GM12878 (cell line): ENCODE measurements at regions not wholly inside any gene's neighbourhood (a gene's known extent, or its start where the extent isn't known, plus 50 kb on each side); places are given as distances from the start of the nearest gene placed in this dataset.

Experiments
- ATAC-seq: fragments of 200-7000 bp; cut with Tn5 transposase; 3 replicates; pipeline ENCODE4 v1.9.1; 2020; ENCODE audit warnings: mild to moderate bottlenecking, moderate library complexity
- BruUV-seq: library from RNA; stranded (reverse); fragments of 400-500 nt; replicated peaks from 2 replicates; lab custom pipeline; 2021; lab: Mats Ljungman, UMichigan
- CTCF ChIA-PET: fragments of 300-600 bp; sonication (Branson Sonifier 250); formaldehyde crosslinking; extraction: SDS; loops from one replicate; lab custom pipeline; 2021; ENCODE audit warnings: inconsistent platforms; lab: Yijun Ruan, JAX
- POLR2A ChIA-PET: fragments of 350-600 bp; formaldehyde crosslinking; extraction: SDS; loops from one replicate; lab custom pipeline; 2021; ENCODE audit warnings: inconsistent platforms; lab: Charles Lee
- RAD21 ChIA-PET: fragments of 300-600 bp; sonication (Branson Sonifier 250); formaldehyde crosslinking; loops from one replicate; lab custom pipeline; 2023; ENCODE audit warnings: antibody characterized with exemption; ENCODE audit not compliant: unreplicated experiment; lab: Charles Lee
- SMC1A ChIA-PET: fragments of 300-600 bp; sonication (Branson Sonifier 250); formaldehyde crosslinking; loops from one replicate; lab custom pipeline; 2023; ENCODE audit not compliant: unreplicated experiment, uncharacterized antibody; lab: Charles Lee
- DNase-seq: peaks from one replicate; pipeline ENCODE4 v3.0.0-alpha.2; 2011; ENCODE audit warnings: low read depth, low spot score
- FAIRE-seq: peaks from 3 replicates; lab custom pipeline; 2011; peaks lifted over from hg19 to GRCh38; lab: Jason Lieb, UNC
- H2AFZ ChIP-seq: 2 replicates; pipeline ENCODE4 v1.6.0; 2011; ENCODE audit warnings: low read depth, low read length, control low read depth; ENCODE audit not compliant: control insufficient read depth
- H3K27ac ChIP-seq: 2 replicates; pipeline ENCODE4 v1.5.1; 2011; ENCODE audit warnings: control low read depth; ENCODE audit not compliant: control insufficient read depth, insufficient read depth
- H3K27me3 ChIP-seq, 2 experiments: replicated peaks in 1 of 2; 2 replicates each; pipeline versions ENCODE4 v1.6.0 to v1.6.1; 2011; ENCODE audit warnings: low read length in 1 of 2; ENCODE audit not compliant: control insufficient read depth in 2 of 2, insufficient read depth in 2 of 2
- H3K36me3 ChIP-seq, 2 experiments: 2 replicates each; pipeline ENCODE4 v1.5.1; 2011; ENCODE audit warnings: low read length in 1 of 2; ENCODE audit not compliant: control insufficient read depth in 2 of 2, insufficient read depth in 2 of 2
- H3K4me1 ChIP-seq: 2 replicates; pipeline ENCODE4 v1.6.1; 2011; ENCODE audit warnings: mild to moderate bottlenecking, low read length, moderate library complexity, mixed read lengths; ENCODE audit not compliant: control insufficient read depth, insufficient read depth
- H3K4me2 ChIP-seq: 2 replicates; pipeline ENCODE4 v1.6.0; 2011; ENCODE audit warnings: control low read depth; ENCODE audit not compliant: control insufficient read depth, insufficient read depth
- H3K4me3 ChIP-seq: fragments of 200-600 bp; sonication (generic); 2 replicates; pipeline ENCODE4 v1.5.1; 2016
- H3K79me2 ChIP-seq: 2 replicates; pipeline ENCODE4 v1.6.0; 2011; ENCODE audit warnings: low read length; ENCODE audit not compliant: control insufficient read depth, insufficient read depth
- H3K9ac ChIP-seq: 2 replicates; pipeline ENCODE4 v1.8.0; 2011; ENCODE audit warnings: low read length, control low read depth, mixed read lengths; ENCODE audit not compliant: control insufficient read depth, insufficient read depth
- H3K9me3 ChIP-seq: replicated peaks from 3 replicates; pipeline ENCODE4 v1.5.1; 2011; ENCODE audit warnings: mild to moderate bottlenecking, low read length; ENCODE audit not compliant: control insufficient read depth, insufficient read depth
- H4K20me1 ChIP-seq: 2 replicates; pipeline ENCODE4 v1.6.0; 2011; ENCODE audit not compliant: control insufficient read depth, insufficient read depth
- ASH2L ChIP-seq: fragments of 300-600, 200-600 bp; sonication (generic); IDR thresholded peaks from 2 replicates; pipeline ENCODE4 v1.6.1; 2017; ENCODE audit warnings: low read depth, mild to moderate bottlenecking, borderline replicate concordance
- BCL11A ChIP-seq: IDR thresholded peaks from 2 replicates; pipeline ENCODE4 v1.6.1; 2011; ENCODE audit warnings: low read depth, low read length
- E4F1 ChIP-seq: fragments of 450-650 bp; IDR thresholded peaks from 2 replicates; pipeline ENCODE4 v1.6.1; 2018; ENCODE audit warnings: borderline replicate concordance, mild to moderate bottlenecking; ENCODE audit not compliant: partially characterized antibody
- EZH2 ChIP-seq: IDR thresholded peaks from 2 replicates; pipeline ENCODE4 v1.6.1; 2012; ENCODE audit warnings: low read depth, mild to moderate bottlenecking, control low read depth, inconsistent platforms, low read length, borderline replicate concordance; ENCODE audit not compliant: control insufficient read depth
- HDGF ChIP-seq: fragments of 450-650 bp; IDR thresholded peaks from 2 replicates; pipeline ENCODE4 v1.6.1; 2016; ENCODE audit warnings: antibody characterized with exemption
- IKZF1 ChIP-seq: fragments of 450-650 bp; conservative IDR thresholded peaks from 2 replicates; pipeline ENCODE4 v1.6.1; 2017; ENCODE audit warnings: antibody characterized with exemption, mild to moderate bottlenecking
- IKZF2 ChIP-seq, 2 experiments: fragments of 450-650 bp; IDR thresholded peaks; 2 replicates each; pipeline ENCODE4 v1.6.1; 2017; ENCODE audit warnings: mild to moderate bottlenecking in 2 of 2, moderate library complexity in 2 of 2
- JUNB ChIP-seq: IDR thresholded peaks from 2 replicates; pipeline ENCODE4 v1.6.1; 2016; ENCODE audit warnings: antibody characterized with exemption, mild to moderate bottlenecking
- JUND ChIP-seq: IDR thresholded peaks from 2 replicates; pipeline ENCODE4 v1.6.1; 2012; ENCODE audit warnings: low read depth, mild to moderate bottlenecking, low read length, improper control_type of control experiment, moderate library complexity
- LARP7 ChIP-seq: fragments of 450-650 bp; IDR thresholded peaks from 2 replicates; pipeline ENCODE4 v1.6.1; 2017; ENCODE audit warnings: mild to moderate bottlenecking
- MTA2 ChIP-seq: fragments of 450-650 bp; IDR thresholded peaks from 2 replicates; pipeline ENCODE4 v1.6.1; 2016; ENCODE audit warnings: low read depth, mild to moderate bottlenecking, moderate library complexity
- NRF1 ChIP-seq: conservative IDR thresholded peaks from 2 replicates; pipeline ENCODE4 v1.6.1; 2011; ENCODE audit warnings: mild to moderate bottlenecking, low read depth, low read length, improper control_type of control experiment
- RB1 ChIP-seq: fragments of 450-650 bp; formaldehyde crosslinking; IDR thresholded peaks from 2 replicates; pipeline ENCODE4 v1.6.1; 2017; ENCODE audit warnings: mild to moderate bottlenecking, borderline replicate concordance
- RBBP5 ChIP-seq: fragments of 200-600 bp; sonication (generic); conservative IDR thresholded peaks from 2 replicates; pipeline ENCODE4 v1.6.1; 2016
- SP1 ChIP-seq: IDR thresholded peaks from one replicate; pipeline ENCODE4 v1.6.1; 2011; ENCODE audit warnings: low read depth, low read length
- SRF ChIP-seq, 2 experiments: IDR thresholded peaks; 2 replicates each; pipeline ENCODE4 v1.6.1; 2011; ENCODE audit warnings: low read depth in 2 of 2, low read length in 2 of 2, mild to moderate bottlenecking in 1 of 2, moderate library complexity in 1 of 2
- WRNIP1 ChIP-seq: IDR thresholded peaks from 2 replicates; pipeline ENCODE4 v1.6.1; 2011; ENCODE audit warnings: low read depth, low read length, improper control_type of control experiment, borderline replicate concordance
- YBX1 ChIP-seq: fragments of 450-650 bp; IDR thresholded peaks from 2 replicates; pipeline ENCODE4 v1.6.1; 2016; ENCODE audit warnings: antibody characterized with exemption
- ZSCAN29 ChIP-seq: fragments of 450-650 bp; IDR thresholded peaks from 2 replicates; pipeline ENCODE4 v1.6.1; 2017; ENCODE audit warnings: mild to moderate bottlenecking, moderate library complexity
- WGBS: methylation state at CpG from one replicate; pipeline ENCODE4 v1.1.6; 2016; ENCODE audit warnings: low lambda C conversion rate; ENCODE audit not compliant: insufficient replicate concordance, insufficient coverage; ENCODE audit errors: missing lambda C conversion rate; 5-methylcytosine and 5-hydroxymethylcytosine counted together
- in situ Hi-C: fragments of 300-500 bp; cut with MboI; formaldehyde crosslinking; loops from 9 replicates; pipeline ENCODE4 v1.14.3; 2018; ENCODE audit warnings: mixed read lengths
- intact Hi-C: fragments of 100-400 bp; cut with micrococcal nuclease; formaldehyde crosslinking; loops from one replicate; pipeline ENCODE4 v1.14.2; 2022; ENCODE audit not compliant: unreplicated experiment
- TF ChIP-seq, protein P1 (sequence below): fragments of 450-650 bp; IDR thresholded peaks from 2 replicates; pipeline ENCODE4 v1.6.1; 2018; ENCODE audit warnings: mild to moderate bottlenecking, low read depth, moderate library complexity; ENCODE audit not compliant: partially characterized antibody

GRCh38 chr15:37166402-37166801 lies 66.1 kb upstream of the MEIS2 start (continued):
- TF ChIP-seq EZH2: no peak
- no peak for TF ChIP-seq RBBP5

DNA sequence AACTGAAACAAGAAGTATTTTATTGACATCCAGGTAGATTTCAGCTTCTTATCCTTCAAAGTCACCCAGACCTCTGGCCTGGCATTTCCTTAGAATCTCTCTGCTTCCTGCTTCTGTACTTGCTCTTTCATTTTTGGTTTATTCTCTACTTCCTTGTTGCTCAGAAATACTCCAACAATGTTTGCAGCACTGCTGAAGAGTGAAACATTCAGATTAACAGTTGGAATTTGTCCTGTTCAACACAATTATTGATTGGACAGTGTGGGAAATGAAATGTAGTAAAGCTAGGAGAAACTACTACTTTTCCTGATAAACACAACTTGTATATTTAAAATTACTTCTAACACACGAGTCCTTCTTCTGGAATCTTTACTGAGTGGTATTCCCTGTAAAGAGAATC lies 81.0 kb upstream of the MEIS2 start:
- no peaks in the 10 kb centered on the region for H3K79me2 ChIP-seq
- ATAC-seq (no peak), DNase-seq (no peak), FAIRE-seq (no peak)
- no TSS peak for BruUV-seq
- no peak overlapping the region for H3K9ac ChIP-seq
- no peaks in the 10 kb centered on the region for H3K27me3 ChIP-seq
- no peak overlapping the region for H3K4me3 ChIP-seq
- ChIA-PET SMC1A (no interaction called here), RAD21 (no interaction called here), POLR2A (no interaction called here), CTCF (no interaction called here)
- TF ChIP-seq IKZF2 (IDR thresholded peaks at IDR 0.05) (no peak), HDGF (no peak), NRF1 (no peak), E4F1 (no peak), JUNB (no peak), WRNIP1 (no peak), ASH2L (no peak), SP1 (no peak), IKZF1 (no peak), BCL11A (no peak), RB1 (no peak), SRF (IDR thresholded peaks at IDR 0.05; ENCODE audit: low read depth in 2 of 2, low read length in 2 of 2) (no peak), MTA2 (no peak), YBX1 (no peak), LARP7 (no peak), JUND (no peak), ZSCAN29 (no peak)
- TF ChIP-seq, protein P1, sequence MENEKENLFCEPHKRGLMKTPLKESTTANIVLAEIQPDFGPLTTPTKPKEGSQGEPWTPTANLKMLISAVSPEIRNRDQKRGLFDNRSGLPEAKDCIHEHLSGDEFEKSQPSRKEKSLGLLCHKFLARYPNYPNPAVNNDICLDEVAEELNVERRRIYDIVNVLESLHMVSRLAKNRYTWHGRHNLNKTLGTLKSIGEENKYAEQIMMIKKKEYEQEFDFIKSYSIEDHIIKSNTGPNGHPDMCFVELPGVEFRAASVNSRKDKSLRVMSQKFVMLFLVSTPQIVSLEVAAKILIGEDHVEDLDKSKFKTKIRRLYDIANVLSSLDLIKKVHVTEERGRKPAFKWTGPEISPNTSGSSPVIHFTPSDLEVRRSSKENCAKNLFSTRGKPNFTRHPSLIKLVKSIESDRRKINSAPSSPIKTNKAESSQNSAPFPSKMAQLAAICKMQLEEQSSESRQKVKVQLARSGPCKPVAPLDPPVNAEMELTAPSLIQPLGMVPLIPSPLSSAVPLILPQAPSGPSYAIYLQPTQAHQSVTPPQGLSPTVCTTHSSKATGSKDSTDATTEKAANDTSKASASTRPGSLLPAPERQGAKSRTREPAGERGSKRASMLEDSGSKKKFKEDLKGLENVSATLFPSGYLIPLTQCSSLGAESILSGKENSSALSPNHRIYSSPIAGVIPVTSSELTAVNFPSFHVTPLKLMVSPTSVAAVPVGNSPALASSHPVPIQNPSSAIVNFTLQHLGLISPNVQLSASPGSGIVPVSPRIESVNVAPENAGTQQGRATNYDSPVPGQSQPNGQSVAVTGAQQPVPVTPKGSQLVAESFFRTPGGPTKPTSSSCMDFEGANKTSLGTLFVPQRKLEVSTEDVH: no peak
- H3K4me2 ChIP-seq: no peak overlapping the region
- in situ Hi-C loops (no loop called here), intact Hi-C loops (loop anchor here (10.0 kb wide), 1 partner anchor 63 kb away; no protein-coding TSS in a partner anchor)
- no peaks in the 10 kb centered on the region for H3K4me1 ChIP-seq
- H3K27ac ChIP-seq: no peak overlapping the region
- no peaks in the 10 kb centered on the region for H4K20me1 ChIP-seq
- H3K9me3 ChIP-seq: no peaks in the 10 kb centered on the region
- H3K36me3 ChIP-seq: no peaks in the 10 kb centered on the region
- 0% methylated on average over 1 of the region's 1 CpG for WGBS
- no peak overlapping the region for H2AFZ ChIP-seq
